ENCODE measurements at regions not wholly inside any gene's neighbourhood (a gene's known extent, or its start where the extent isn't known, plus 50 kb on each side); places are given as distances from the start of the nearest gene placed in this dataset.

DNA sequence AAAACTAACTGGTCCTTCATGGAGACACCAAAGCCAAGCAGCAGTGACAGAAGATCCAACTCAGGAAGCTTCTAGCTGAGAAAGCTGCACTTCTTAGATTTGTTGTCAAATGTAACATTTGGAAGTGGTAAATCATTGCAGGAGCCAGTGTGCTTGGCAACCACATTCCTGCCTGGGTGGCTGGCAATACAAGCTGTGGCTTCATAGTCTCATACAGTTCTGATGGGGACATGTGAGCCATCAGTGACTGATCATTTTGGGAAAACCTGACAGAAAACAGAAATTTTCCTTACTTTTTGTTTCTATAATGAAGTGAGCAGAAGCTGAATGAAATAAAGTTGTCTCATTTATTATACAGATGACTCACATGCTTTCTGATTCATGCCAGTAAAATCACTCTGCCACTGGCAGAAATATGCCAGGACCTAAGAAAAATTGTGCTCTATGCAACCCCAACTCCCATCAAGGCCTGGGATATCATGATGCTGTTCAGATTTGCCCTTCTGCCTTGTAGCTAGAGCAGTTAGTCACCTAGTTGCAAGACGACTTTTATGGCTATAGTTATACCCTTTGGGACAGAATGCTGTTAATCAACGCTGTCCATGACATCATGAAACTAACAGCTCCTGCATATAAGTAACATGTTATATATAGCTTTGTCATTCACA is 508.1 kb downstream of the ADCYAP1 start:
- DNase-seq (ENCODE audit: low read depth) = no peak
- no peak overlapping the region for H3K4me3 ChIP-seq (ENCODE audit: low read depth, low read length)
- TF ChIP-seq MYC (IDR thresholded peaks at IDR 0.05; ENCODE audit: low read depth, low read length) (no peak), POLR2A (IDR thresholded peaks at IDR 0.05; ENCODE audit: extremely low read depth, insufficient read length) (no peak), CTCF (IDR thresholded peaks at IDR 0.05; ENCODE audit: low read depth, low read length) (no peak), MAX (IDR thresholded peaks at IDR 0.05; ENCODE audit: low read depth, low read length) (no peak)

DNA sequence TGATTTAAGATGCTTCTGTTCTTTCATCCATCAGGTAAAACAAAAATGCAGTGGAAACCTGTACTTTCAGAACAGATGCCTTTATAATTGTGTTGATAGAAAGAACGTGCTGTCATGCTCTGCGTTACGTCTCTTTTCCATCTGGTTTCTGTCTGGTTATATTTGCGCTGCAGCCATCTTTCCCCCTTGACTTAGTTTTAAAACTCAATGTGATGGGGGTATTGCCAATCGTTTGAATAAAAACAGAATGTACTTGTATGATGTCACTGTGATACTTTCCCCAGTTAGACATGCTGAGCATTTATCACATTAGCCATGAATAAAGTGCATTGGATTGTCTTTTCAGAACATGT is 508.6 kb downstream of the ADCYAP1 start:
- H3K4me3 ChIP-seq (ENCODE audit: low read depth, low read length) = no peak overlapping the region
- TF ChIP-seq POLR2A (IDR thresholded peaks at IDR 0.05; ENCODE audit: extremely low read depth, insufficient read length) = no peak
- TF ChIP-seq MYC (IDR thresholded peaks at IDR 0.05; ENCODE audit: low read depth, low read length) = no peak
- no peak for TF ChIP-seq MAX (IDR thresholded peaks at IDR 0.05; ENCODE audit: low read depth, low read length)
- TF ChIP-seq CTCF (IDR thresholded peaks at IDR 0.05; ENCODE audit: low read depth, low read length) = no peak
- DNase-seq (ENCODE audit: low read depth) = no peak

- TF ChIP-seq MAX (IDR thresholded peaks at IDR 0.05; ENCODE audit: low read depth, low read length) (no peak), POLR2A (IDR thresholded peaks at IDR 0.05; ENCODE audit: extremely low read depth, insufficient read length) (no peak), CTCF (IDR thresholded peaks at IDR 0.05; ENCODE audit: low read depth, low read length) (no peak), MYC (IDR thresholded peaks at IDR 0.05; ENCODE audit: low read depth, low read length) (no peak)
- H3K4me3 ChIP-seq (ENCODE audit: low read depth, low read length) = no peak overlapping the region
- DNase-seq (ENCODE audit: low read depth) = no peak
Measured at GRCh38 chr18:1416074-1416473, 511.4 kb downstream of the ADCYAP1 start.

DNA sequence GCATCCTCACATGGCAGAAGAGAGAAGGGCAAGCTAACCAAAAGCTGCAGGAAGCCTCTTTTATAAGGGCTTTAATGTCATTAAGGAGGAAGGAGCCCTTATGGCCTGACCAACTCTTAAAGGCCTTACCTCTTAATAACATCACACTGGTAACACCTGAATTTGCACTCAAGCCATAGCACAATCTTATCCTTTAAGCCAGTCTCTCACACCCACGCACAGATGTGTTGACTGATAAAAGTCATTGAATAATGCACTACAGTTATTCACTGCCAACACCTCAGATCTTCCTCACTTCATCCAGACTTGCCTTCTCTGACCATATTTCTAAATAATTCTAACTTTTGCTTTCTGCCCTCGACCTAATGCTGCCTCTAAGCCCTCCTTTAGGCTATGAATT is 516.8 kb downstream of the ADCYAP1 start:
- no peak for DNase-seq (ENCODE audit: low read depth)
- H3K4me3 ChIP-seq (ENCODE audit: low read depth, low read length) = no peak overlapping the region
- TF ChIP-seq CTCF (IDR thresholded peaks at IDR 0.05; ENCODE audit: low read depth, low read length) = no peak
- no peak for TF ChIP-seq POLR2A (IDR thresholded peaks at IDR 0.05; ENCODE audit: extremely low read depth, insufficient read length)
- no peak for TF ChIP-seq MYC (IDR thresholded peaks at IDR 0.05; ENCODE audit: low read depth, low read length)
- TF ChIP-seq MAX (IDR thresholded peaks at IDR 0.05; ENCODE audit: low read depth, low read length) = no peak

DNA sequence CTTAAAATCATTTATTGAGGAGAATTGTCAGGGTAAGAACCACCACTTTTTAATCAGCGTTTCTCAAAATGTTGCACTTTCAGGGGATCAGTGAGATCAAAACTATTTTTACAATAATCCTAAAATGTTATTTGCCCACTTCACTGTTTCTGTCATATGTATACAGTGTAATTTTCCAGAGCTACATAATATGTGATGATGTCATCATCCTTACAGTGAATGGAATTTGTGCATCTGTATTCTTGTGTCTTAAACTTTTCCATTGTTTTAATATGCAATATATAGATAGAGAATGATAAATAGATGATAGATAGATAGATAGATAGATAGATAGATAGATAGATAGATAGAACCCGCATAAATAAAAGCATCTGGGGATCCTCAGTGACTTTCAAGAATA is 518.0 kb downstream of the ADCYAP1 start:
- no peak overlapping the region for H3K4me3 ChIP-seq (ENCODE audit: low read depth, low read length)
- TF ChIP-seq POLR2A (IDR thresholded peaks at IDR 0.05; ENCODE audit: extremely low read depth, insufficient read length) = no peak
- no peak for TF ChIP-seq MAX (IDR thresholded peaks at IDR 0.05; ENCODE audit: low read depth, low read length)
- no peak for TF ChIP-seq CTCF (IDR thresholded peaks at IDR 0.05; ENCODE audit: low read depth, low read length)
- TF ChIP-seq MYC (IDR thresholded peaks at IDR 0.05; ENCODE audit: low read depth, low read length) = no peak
- no peak for DNase-seq (ENCODE audit: low read depth)
